ENCODE measurements at regions not wholly inside any gene's neighbourhood (a gene's known extent, or its start where the extent isn't known, plus 50 kb on each side); places are given as distances from the start of the nearest gene placed in this dataset.
"Not testable (repeated sequence)": the region's sequence is repeated elsewhere in the genome, so short reads cannot be mapped to it uniquely, and the experiment has no call there.

DNA sequence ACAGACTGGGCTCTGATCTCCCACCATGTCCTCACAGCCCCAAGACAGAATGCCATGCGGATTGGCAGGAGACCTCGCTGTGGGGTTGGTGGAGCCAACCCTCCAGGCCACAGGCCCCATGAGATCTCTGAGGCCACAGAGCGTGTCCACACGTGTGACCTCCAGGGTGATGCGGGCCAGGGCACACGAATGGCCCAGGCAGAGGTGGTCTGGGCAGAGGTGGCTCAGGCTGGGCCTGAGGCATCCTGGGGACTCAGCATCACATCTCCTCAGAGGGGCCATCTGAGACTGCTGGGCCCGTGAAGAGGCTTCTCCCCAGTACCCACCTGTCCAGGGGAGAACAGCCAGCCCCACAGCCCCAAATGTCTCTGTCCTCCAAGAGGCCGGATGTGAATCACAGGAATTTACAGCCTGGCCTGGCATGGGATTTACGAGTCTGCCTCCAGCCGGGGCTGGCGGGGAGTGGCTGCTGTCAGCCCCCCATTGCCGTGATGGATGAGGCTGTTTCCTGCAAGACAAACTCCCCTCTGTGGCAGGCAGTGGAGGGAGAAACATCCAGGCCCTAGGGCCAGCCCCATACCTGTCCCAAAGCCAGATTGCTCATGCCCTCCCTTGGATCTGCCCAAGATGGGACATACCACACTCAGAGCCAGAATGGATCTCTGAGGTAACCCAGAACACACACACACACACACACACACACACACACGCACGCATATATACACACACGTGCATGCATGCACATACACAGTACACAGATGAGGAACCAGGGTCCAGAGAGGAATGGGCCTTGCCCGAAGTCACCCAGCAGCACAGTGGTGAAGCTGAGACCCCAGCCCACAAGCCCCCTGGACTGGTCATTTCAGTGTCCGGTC, 208.3 kb downstream of the TBC1D2B start:
- Histone ChIP-seq H3K4me3 (no peak overlapping the region), H3K9me3 (replicated peaks) (no peaks in the 10 kb centered on the region), H3K4me1 (replicated peaks) (no peaks in the 10 kb centered on the region), H3K27ac (no peak overlapping the region), H3K27me3 (replicated peaks) (no peaks in the 10 kb centered on the region), H3K36me3 (no peaks in the 10 kb centered on the region)
- no peak for DNase-seq (ENCODE audit: low read depth in 1 of 2, low spot score in 2 of 2)

DNA sequence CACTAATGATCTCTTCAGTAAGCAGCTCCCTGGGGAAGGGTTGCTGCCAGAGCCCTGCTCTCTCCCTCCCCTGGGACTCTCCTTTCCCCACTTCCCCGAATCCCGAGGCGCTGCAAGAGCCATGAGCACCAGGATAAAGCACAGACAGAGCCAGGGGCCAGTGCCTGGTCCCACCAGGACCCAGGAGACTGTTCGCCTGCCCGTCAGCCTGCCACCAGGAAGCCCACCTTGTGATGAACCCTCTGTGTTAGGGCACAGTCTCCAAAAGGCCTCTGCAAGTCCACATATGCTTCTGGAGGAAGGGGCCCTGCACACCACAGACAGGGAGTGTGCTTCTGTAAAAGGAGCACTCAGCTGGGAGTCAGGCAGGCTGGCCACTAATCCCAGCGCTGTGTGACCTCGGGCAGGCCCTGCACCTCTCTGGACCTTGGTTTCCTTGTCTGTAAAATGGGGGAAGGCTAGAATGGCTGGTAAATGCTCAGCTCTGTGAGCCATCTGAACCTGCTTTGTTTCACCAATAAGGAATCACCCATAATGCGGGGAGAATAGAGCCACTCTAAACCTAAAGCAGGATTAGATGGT, 209.4 kb downstream of the TBC1D2B start:
- not testable (repeated sequence) for H3K36me3 ChIP-seq; H3K27me3 ChIP-seq (replicated peaks); DNase-seq (ENCODE audit: low read depth in 1 of 2, low spot score in 2 of 2); H3K9me3 ChIP-seq (replicated peaks); H3K4me3 ChIP-seq; H3K27ac ChIP-seq; H3K4me1 ChIP-seq (replicated peaks)

DNA sequence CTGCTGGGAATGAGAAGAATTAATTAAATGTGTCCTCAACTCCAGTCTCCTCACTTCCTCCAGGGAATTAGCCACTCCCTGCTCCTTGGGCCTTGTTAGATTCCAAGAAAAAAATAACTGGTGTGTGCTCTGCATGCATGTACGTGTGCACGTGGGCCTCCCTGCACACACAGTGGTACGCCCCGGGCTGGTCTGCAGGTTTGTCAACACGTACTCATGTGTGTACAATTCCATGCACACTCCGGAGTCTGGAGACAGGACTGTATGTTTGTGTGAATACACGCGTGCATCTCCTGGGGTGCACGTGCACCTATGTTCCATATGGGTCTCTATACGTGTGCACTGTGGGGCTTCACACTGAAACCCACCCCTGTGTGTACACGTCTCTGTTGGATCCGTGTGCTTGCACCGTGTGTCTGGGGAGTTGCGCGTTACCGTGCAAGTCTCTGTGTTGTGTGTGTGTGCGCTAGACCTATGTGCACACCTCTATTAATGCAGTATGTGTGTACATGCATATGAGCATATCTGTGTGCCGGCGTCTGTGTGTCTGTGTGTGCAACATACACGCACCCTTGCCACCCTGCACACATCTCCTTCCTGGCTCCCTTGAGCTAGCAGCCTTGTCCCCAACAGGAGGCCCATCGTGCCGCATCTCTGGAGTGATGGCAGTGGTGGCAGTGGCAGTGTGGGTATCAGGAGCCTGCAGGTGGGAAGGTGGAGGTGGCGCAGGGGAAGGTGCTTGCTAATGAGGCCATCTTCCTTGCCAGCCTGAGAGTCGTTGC, 210.1 kb downstream of the TBC1D2B start:
- Histone ChIP-seq H3K36me3 (no peaks in the 10 kb centered on the region), H3K27me3 (replicated peaks) (no peaks in the 10 kb centered on the region; the same call in 1 of the 2 replicates), H3K9me3 (replicated peaks) (no peaks in the 10 kb centered on the region), H3K4me1 (replicated peaks) (no peaks in the 10 kb centered on the region), H3K4me3 (no peak overlapping the region), H3K27ac (no peak overlapping the region)
- no peak for DNase-seq (ENCODE audit: low read depth in 1 of 2, low spot score in 2 of 2)

DNA sequence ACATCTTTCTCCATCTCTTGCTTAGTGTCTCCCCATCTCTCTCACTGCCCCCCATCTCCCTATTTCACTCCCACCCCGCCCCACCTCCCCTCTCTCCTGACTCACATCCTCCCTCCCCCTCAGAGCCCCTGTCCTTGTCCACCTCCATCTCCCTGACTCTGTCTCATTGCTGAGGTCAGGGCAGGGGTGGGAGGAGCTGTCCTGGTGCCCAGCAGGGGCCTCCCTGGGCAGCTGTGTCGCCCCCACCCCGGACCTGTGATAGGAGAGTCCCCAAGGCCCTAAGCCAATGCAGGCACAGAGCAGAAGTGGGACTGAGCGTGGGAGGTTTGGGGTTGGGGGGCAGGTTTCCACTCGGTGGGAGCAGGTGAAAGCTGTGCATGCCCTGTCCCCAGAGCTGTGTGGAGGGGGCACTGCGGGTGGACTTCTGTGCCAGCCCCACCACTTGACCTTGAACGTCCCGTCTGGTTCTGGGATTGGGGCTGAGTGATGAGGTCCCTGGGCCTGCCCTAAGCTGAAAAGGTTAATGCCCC, 210.8 kb downstream of the TBC1D2B start:
- DNase-seq (ENCODE audit: low read depth in 1 of 2, low spot score in 2 of 2): no peak
- Histone ChIP-seq H3K36me3 (no peaks in the 10 kb centered on the region), H3K9me3 (replicated peaks) (no peaks in the 10 kb centered on the region), H3K4me3 (no peak overlapping the region), H3K4me1 (replicated peaks) (no peaks in the 10 kb centered on the region), H3K27ac (no peak overlapping the region), H3K27me3 (replicated peaks) (no peaks in the 10 kb centered on the region; the same call in 1 of the 2 replicates)

DNA sequence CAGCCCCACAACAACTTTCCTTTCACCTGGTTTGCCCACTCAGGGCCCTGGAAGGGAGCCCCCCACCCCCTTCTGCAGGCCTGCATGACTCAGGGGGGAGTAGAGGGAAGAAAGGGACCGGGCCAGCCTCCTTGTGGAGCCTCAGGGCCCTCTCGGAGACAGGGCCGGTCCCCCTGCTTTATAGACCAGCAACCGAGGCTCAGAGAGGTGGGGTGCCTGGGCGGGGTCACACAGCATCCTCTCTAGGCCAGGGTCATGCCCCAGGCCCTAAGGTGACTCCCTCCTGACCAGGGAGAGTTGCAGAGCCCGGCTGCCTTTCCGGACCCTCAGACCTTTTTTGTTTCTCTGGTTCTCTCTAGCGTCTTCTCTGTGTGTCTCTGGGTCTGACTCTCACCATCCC, 211.3 kb downstream of the TBC1D2B start:
- no peak overlapping the region for H3K4me3 ChIP-seq
- no peaks in the 10 kb centered on the region for H3K4me1 ChIP-seq (replicated peaks)
- no peak overlapping the region for H3K27ac ChIP-seq
- no peaks in the 10 kb centered on the region; the same call in 1 of the 2 replicates for H3K27me3 ChIP-seq (replicated peaks)
- DNase-seq (ENCODE audit: low read depth in 1 of 2, low spot score in 2 of 2): no peak
- no peaks in the 10 kb centered on the region for H3K36me3 ChIP-seq
- H3K9me3 ChIP-seq (replicated peaks): no peaks in the 10 kb centered on the region

DNA sequence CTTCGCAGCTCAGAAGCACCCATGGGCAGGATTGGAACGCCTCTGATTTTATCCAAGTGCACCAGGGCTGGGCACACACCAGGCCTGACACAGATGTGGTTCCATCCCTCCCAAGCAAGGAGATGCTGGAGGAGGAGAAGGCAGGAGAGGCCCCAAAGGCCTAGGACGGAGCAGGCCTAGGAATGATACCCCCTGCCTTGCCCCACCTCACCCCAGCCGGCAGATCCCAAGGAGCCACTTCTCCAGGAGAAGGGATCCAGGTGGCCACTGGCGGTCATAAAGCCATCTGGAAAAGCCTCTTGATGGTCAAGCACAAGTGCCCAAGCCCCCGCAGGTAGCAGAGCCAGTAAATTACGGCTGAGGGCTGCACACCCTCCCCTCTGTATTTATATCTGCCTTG, 211.8 kb downstream of the TBC1D2B start:
- Histone ChIP-seq H3K4me3 (no peak overlapping the region), H3K27ac (no peak overlapping the region), H3K4me1 (replicated peaks) (no peaks in the 10 kb centered on the region), H3K27me3 (replicated peaks) (no peaks in the 10 kb centered on the region; the same call in 1 of the 2 replicates), H3K36me3 (no peaks in the 10 kb centered on the region), H3K9me3 (replicated peaks) (no peaks in the 10 kb centered on the region)
- DNase-seq (ENCODE audit: low read depth in 1 of 2, low spot score in 2 of 2): no peak

DNA sequence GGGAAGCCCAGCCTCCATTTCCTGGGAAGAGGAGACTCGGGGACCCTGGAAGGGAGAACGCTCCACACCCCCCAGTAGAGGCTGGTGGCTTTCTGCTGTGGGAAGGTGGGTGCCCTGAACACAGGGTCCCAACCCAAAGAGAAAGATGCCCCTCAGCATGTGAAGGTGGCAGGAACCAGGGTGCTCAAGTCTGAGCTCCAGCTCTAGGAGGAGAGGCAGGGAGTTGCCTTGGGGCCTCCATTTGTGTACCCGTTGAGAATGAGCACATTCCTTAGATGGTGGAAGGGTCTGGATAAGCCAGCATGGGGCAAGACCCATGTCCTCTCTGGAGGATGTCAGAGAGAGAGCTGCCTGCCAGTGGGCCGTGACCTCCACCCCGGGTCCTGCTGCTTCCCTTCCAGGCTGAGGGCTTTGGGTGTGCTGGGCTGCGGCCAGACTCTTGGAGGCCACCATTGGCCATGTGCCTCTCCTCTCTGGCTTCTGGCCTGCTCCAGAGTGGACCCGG, 212.4 kb downstream of the TBC1D2B start:
- Histone ChIP-seq H3K9me3 (replicated peaks) (no peaks in the 10 kb centered on the region), H3K27ac (no peak overlapping the region), H3K4me3 (no peak overlapping the region), H3K36me3 (no peaks in the 10 kb centered on the region), H3K27me3 (replicated peaks) (no peaks in the 10 kb centered on the region; the same call in 1 of the 2 replicates), H3K4me1 (replicated peaks) (no peaks in the 10 kb centered on the region)
- no peak for DNase-seq (ENCODE audit: low read depth in 1 of 2, low spot score in 2 of 2)

DNA sequence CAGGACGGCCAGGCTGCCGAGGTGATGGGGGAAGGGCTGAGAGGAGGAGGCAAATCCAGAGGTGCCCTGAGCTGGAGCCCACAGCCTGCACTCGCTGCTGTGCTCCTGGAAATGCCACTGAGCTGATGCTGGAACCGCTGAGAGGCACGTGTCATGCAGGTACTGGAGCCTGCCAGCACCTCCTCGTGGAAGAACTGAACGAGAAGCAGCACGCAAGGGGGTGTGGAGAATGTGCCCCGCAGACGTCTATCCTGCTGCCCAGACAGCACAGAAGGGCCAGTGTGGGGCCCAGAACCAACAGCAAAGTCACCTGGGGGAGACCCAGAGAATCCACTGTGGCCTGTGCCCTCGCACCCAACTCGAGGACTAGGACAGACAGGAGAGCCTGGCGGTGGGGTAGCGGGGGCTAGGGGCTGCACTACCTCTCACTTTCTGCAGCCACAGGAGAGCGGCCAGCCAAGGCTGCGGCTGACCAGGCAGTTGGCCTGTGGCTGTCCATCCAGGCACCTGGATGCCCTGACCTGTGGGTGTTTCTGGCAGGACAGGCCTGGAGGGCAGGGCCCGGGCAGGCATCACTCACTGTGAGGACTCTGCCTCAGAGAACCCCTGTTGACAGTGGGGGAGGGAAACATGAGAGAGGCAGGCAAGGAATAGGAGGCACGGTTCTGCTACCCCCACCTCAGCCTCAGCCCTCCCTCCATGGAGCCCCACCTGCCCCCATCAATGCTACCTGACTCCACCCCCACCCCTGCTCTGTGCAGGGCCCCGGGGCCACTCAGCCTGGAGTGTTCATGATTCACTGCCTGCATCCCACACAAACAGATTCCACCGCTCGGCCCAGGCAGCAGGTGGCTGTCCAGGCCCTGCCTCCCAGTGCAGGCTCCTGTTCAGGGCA, 213.1 kb downstream of the TBC1D2B start:
- Histone ChIP-seq H3K4me1 (replicated peaks) (no peaks in the 10 kb centered on the region), H3K36me3 (no peaks in the 10 kb centered on the region), H3K4me3 (no peak overlapping the region), H3K27me3 (replicated peaks) (no peaks in the 10 kb centered on the region; the same call in 1 of the 2 replicates), H3K27ac (no peak overlapping the region), H3K9me3 (replicated peaks) (no peaks in the 10 kb centered on the region)
- no peak for DNase-seq (ENCODE audit: low read depth in 1 of 2, low spot score in 2 of 2)

DNA sequence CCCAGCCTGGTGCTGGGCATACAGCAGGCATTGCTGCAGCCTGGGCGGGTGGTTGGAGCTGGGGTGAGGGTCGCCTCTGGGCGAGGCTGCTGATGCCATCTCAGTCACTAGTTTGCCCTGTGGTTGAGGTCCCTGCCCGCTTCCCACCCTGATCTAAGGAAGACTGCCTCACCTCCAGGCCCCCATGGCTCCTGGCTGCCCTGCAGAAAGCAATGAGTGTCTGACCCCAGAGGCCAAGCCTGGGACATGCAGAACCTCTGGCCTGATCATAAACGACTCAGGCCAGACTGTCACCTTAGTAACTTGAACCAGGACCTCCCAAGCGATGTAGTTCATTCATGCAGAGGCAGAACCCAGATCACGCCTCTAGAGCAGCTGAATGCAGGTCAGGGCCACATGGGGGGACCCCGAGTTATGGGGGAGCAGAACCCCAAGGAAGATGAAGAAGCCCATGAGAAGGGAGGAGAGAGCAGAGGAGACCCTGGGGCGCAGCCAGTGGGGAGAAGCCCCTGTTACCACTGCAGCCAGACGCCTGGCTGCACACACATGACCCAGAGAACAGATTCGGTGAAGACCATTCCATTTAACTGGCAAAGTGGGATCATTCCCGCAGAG, 213.9 kb downstream of the TBC1D2B start:
- Histone ChIP-seq H3K4me3 (no peak overlapping the region), H3K27ac (no peak overlapping the region), H3K9me3 (replicated peaks) (no peaks in the 10 kb centered on the region), H3K27me3 (replicated peaks) (no peaks in the 10 kb centered on the region; the same call in 1 of the 2 replicates), H3K4me1 (replicated peaks) (no peaks in the 10 kb centered on the region), H3K36me3 (no peaks in the 10 kb centered on the region)
- no peak for DNase-seq (ENCODE audit: low read depth in 1 of 2, low spot score in 2 of 2)

DNA sequence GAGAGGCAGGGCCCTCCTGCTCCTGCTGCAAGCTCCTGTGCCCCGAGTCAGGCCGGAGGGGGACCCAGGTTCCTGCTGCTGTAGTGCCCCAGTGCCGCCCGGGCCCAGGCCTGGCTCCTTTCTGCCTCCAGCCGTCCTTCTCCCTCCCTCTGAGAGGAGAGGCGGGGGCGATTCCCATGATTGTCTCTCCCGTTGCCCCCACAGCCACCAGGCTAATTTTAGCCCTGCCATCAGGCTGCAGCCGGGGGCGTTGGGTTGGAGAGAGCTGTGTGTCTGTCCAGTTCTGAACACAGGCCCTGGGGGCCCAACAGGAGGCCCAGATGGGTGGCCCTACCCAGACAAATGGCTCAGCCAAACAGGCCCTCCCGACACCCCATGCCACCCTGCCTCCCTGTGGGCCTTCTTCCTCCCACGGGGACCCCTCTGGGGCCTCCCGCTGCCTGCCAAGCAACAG, 214.8 kb downstream of the TBC1D2B start:
- Histone ChIP-seq H3K9me3 (replicated peaks) (no peaks in the 10 kb centered on the region), H3K36me3 (no peaks in the 10 kb centered on the region), H3K4me1 (replicated peaks) (no peaks in the 10 kb centered on the region), H3K4me3 (no peak overlapping the region), H3K27me3 (replicated peaks) (peaks cover 6% of the 10 kb centered on the region; the same call in 1 of the 2 replicates), H3K27ac (no peak overlapping the region)
- DNase-seq (ENCODE audit: low read depth in 1 of 2, low spot score in 2 of 2): no peak

DNA sequence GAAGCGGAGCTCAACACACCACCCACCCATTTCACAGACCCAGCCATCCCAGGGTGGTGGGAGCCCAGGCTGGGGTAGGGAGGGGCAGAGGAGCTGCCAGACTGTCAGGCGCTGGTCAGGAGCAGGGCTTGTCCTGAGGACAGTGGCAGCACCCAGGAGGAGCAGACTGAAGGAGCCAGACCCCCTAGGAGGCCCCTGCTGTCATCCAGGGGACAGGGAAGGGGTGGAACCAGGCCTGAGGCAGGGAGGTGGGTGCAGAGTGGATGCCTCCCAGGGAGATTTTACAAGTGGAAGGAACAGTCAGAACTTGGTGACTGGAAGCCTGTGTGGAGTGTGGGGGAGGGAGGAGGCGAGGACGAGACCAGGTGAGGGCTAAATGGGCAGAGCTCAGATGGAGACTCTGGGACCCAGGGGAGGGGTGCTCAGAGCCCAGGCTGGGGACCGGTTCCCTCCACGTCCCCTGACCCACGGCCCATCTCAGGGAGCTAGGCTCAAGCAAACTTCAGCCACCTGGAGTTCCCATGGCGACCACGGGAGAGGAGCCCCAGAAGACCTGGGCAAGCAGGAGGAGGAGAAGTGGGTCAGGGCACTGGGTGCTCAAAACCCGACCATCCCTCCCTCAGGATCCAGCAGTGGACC, 215.4 kb downstream of the TBC1D2B start:
- not testable (repeated sequence) for H3K27ac ChIP-seq; H3K36me3 ChIP-seq; H3K9me3 ChIP-seq (replicated peaks); H3K4me3 ChIP-seq; DNase-seq (ENCODE audit: low read depth in 1 of 2, low spot score in 2 of 2); H3K4me1 ChIP-seq (replicated peaks)
- H3K27me3 ChIP-seq (replicated peaks): peaks cover 10% of the 10 kb centered on the region

DNA sequence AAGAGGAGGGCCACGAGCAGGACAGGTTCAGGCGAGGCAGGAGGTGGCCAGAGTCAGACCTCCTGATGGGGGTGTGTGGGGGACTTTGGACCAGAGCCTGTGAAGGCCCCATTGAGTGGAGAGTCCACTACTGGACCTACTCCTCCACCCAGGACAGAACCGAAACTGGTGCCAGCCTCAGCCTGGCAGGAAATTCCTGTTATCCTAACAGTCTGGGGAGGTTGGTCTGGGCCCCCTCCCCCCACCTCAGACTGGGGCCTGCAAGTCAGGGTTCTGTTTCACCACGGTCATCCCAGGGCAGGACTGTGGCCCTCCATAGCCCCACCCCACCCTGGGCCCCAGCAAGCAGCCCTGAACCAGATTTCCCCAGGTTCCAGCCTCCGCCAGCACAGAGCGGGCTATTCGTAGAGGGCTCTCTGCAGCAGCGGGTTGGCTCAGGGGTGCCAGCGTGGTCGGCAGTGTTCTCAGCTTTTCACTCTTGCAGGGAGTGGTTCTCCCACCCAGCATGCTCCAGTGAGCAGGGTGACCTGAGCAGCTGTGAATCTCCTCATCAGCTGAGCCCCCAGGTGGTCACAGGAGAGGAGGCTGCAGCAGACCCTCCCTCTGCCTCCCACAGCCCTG, 217.3 kb downstream of the TBC1D2B start:
- H3K4me1 ChIP-seq (replicated peaks): no peaks in the 10 kb centered on the region
- peaks cover 18% of the 10 kb centered on the region for H3K27me3 ChIP-seq (replicated peaks)
- DNase-seq (ENCODE audit: low read depth in 1 of 2, low spot score in 2 of 2): no peak
- no peaks in the 10 kb centered on the region for H3K9me3 ChIP-seq (replicated peaks)
- H3K27ac ChIP-seq: no peak overlapping the region
- H3K4me3 ChIP-seq: no peak overlapping the region
- H3K36me3 ChIP-seq: no peaks in the 10 kb centered on the region
